Cerebellar nuclear complex (tissue), 1 donor: ENCODE measurements at regions not wholly inside any gene's neighbourhood (a gene's known extent, or its start where the extent isn't known, plus 50 kb on each side); places are given as distances from the start of the nearest gene placed in this dataset.

Experiments used
- DNase-seq, 2 experiments: peaks; one replicate each; lab custom pipeline; 2025; lab: John Stamatoyannopoulos, UW

DNA sequence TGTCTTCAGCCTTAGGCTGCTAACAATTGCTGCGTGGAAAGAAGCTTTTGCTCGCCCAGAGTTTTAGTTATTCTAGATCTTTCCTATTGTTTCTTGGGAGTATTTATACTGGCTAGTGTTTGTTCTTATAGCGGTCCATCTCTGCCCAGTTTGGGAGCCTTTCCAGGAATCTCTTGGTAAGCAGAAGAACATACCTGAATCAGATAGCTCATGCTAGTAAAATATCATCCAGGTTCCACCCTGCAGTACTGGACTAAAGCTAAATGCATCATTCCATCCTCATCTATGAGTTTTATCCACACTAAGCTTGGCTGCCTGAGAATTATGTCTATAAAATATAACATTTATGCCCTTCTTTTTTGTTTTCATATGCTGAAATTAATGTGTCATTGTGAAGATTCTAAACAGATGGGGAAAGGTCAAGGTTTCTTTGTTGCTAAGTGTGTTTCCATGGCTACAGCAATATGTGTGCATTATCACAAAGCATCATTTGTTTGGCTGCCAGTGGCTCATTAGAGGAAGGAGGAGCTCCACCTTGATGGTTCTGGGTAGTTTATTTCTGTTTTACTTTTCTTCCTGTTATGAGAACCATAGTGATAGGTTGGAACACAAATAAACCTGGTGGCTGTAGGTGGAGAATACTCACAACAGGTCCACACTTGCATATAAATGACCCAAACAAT lies 182.8 kb downstream of the PIK3C3 start:
- DNase-seq, result peak in 1 of 2 experiments; percentile 57

DNA sequence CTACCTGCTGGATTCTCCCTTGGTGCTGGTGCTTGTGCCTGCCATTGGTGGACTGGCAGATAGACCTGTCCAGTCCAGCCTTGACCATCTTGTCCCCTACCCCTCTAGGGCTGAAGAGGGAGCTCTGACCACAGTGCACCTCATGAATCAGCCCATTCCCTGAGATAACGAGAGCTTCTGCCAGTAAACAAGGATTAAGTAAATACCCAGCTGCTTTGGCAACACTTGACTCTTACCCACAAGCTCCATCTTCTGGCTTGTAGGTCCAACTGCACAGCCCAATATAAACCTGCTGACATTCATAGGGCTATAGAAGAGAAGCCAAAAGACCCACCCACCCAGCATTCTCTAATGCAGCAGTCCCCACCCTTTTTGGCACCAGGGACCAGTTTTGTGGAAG lies 186.4 kb downstream of the PIK3C3 start:
- DNase-seq, result no peak

DNA sequence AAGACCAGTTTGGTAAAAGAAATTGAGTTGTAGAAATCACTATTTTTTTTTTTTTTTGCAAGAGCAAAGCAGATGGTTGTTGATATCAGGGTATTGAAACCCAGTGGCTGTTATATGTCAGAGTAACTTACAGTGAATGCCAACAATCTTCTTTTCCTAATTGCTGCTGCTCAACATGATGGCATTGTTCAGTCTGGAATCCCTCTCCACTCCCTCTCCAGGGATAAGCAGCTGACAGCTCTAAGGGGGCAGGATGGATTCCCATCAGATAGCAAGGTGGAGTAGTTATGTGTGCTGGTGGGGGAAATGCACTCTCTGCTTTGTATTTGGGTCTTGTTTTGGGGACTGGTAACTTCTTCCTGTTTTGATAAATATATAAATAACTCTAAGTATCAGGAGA lies 200.0 kb downstream of the PIK3C3 start:
- no peak for DNase-seq

DNA sequence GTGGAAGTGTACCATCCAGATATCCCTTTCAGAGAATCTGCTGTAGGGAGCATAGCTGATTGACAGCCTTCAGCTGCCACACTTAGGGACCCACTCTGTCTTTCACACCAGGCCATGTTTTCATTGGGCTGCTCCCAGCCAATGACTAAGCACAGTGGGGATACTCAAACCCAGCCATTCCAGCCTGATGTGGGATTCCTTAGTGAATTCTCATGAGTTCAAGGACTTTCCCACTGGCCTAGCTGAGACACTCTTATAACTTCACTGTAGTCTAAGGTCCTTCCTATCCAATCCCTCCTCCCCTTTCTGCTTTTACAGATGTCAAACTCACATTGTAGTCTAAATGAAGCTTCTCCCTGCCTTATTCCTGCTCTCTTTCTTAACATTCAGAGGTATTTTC lies 201.2 kb downstream of the PIK3C3 start:
- DNase-seq, result no peak

DNA sequence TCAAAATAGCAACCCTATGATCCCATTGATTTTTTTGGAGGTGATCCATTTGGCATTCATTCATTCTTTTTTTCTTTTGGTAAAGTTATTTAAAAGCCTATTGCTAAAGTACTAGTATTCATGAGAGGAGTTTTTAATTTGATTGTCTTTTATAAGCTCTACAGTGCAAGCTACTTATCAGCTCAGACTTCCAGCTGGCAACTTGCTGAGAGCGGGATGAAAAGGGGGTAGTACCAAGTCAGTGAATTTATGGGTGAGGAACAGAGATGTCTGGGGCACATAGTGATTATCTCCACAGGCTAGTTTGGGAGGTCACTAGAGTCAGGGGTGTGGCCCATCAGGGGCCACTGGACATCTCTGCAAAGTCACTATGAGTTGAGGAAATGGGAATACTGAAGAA lies 202.4 kb downstream of the PIK3C3 start:
- peak; percentile 17 to 94 for DNase-seq

DNA sequence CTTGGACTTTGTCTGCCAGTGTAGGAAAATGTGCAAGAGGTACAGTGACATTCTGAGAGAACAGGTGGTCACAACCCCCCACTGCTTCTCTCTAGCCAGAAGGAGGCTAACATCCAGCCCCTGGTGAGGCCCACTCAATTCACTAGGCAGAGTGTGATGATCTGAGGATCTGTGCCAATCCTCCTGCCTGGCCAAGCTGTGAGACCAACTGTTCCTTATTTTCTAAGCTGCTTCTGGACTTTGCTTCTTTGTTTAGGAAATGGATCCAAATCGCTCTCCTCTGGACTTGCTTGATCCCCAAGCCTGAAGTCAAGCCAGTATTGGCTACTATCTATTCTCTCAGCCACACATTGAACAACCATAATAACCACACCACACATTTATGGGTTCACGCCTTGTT lies 202.8 kb downstream of the PIK3C3 start:
- peak; percentile 86 to 98 for DNase-seq

DNA sequence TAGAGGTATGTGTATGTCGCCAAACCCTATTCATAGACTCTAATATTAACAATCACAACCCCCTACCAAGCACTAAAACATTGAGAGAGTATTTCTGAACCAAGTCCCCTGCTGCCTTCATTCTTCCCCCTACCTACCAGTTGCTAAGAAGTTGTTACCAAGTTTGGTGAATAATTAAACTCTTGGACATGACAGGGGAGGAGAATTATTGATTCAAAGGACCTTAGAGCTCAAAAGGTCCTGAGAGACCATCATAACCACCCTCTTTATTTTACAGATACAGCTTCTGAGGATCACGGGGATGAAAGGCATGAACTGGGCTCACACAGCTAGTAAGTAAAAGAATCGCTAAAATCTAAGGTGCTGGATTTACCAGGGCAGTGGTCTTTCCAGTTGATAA lies 204.1 kb downstream of the PIK3C3 start:
- no peak for DNase-seq

DNA sequence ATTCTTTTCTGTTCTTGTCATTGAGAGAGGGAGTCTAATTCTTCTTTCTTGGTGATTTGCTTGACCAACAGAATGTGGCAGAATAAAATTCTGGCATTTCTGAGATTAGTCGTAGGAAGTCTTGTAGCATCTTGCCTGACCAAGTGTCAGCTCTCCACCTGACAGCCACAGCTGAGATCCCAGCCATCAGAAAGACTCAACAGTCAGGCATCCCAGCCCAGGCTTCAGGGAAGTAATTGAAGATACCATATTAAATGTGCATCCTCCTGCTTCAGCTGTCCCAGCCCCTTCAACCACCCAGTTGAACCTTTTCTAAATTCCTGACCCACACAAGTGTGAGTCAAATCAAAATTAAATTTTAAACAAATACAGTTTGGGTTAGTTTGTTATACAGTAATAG lies 208.3 kb downstream of the PIK3C3 start:
- no peak for DNase-seq

DNA sequence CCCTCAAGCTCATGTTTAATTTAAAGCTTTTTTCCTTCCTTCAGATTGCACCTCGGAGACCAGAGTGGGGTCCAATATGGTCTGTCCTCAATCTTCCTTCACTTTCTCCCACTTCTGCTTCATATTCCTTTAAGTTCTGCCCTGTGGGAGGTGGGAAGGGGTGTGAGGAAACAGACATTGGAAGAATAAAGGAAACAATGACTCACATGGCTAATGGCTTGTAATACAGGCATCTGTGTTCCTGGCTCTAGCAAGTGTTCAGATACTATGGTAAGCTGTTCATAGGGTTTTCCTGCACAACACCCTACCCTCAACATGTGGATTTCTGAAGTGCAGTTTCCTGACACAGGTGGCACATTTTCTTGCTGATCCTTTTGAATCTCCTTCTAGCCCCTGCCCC lies 209.5 kb downstream of the PIK3C3 start:
- no peak for DNase-seq

DNA sequence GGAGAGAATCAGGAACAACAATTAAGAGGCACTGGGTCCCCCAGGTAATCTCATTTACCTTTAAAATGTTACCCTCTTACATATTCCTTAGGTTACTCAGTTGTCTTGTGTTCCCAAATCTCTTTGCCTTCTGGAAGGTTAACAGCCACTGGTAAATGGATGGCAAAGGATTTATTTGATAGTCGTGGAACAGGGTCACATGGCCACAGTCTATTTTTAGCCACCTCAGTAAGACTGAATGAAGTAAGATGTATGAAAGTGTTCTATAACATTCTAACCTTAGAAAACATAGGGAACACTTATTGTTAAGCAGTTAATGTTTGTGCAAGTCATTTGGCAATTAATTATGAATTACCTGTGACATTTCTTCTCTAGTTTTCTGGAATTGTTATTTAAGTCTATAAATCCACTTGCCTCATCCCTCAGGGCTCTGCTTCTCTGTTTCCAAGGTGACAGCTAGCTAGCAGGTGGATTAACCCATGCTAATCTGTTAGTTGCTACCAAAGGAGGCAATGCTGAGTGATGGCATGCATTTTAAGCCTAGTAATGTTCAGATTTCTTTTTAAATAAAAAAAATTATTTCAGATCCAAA lies 211.0 kb downstream of the PIK3C3 start:
- no peak for DNase-seq

DNA sequence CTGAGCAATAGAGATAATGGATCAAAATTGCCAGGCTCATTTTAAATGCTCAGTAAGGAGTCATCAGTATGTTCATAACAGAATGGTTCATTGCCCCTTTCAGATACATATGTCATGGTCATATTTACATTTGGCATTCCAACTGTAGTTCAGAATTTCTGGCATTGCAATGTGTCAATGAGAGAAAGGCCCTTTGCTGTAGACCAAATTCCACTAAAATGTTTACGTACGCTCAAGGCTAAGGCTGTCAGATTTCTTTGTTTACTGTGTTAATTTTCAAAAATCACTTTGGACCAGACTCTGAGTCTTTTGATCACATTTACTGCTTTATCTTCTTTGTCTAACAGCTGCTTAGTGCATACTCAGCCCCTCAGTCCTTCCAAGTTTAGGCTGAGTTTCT lies 213.5 kb downstream of the PIK3C3 start:
- no peak for DNase-seq

DNA sequence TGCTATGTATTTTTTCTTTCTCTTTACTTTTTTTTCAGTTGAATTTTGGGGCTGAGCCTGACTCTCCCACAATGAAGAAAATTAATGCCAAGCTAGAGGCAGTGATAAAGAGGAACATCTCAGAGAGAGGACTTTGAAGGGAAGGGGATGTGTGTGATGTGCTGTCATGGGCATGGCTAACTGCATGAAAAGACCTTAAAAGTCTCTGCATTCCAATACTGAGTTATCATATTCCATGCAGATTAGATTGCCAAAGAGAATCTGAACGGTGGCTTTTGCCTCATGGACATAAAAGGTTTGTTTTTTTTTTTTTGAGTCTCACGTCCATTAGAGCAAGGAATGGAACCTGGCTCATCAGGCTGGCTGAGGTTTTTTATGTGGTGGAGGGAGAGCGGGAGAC lies 213.9 kb downstream of the PIK3C3 start:
- no peak for DNase-seq

DNA sequence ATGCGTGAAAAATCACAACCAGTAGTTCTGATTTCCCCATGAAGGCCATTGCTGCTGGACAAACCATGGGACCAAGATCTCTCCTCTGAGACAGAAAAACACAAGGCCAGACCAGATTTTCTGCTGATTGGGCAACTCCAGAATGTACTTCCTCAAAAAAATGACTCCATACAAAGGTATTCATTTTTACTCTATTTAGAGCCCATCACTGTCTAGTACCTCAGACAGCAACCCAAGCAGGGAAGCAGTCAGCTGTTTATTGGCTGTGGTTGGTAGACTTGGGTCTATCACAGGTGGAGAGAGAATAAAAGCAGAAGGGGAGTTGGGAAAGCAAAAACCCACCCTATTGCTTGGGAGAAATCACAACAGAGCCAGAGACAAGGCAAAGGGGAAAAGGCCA lies 219.9 kb downstream of the PIK3C3 start:
- no peak for DNase-seq

DNA sequence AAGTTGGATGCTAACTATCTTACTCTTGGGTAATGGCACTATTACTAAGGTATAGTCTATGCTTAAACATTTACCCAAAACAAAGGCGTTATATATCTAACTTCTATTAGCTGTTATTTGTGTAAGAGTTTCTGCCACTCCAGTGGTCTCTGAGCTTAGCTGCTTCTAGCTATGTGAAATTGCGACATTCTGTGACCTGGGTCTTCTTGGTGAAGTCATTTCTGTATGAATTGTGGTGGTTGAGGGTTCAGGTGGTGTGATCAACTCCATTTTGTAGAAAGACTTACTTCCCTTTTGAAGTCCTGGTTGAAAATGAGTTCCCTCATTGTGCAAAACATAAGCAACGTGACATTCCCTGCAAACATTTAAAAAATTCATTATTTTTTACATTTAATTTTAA lies 221.6 kb downstream of the PIK3C3 start:
- no peak for DNase-seq

DNA sequence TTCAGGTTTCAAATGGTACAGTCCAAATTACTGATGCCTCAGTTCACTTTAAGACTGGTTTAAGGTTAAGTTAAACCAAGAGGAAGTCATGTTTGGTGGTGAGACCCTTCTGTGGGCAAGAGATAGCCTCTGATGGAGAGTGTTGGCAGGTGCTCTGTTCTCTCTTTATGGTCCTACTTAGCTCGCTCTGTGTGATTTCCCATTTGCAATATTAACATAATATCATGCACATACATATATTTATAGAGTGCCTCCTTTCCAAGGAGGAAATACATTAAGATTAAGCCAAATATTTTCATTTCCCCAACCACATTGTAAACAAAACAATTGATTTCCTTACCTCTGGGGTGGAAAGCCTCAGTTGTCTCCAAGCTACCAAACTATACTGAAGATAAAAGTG lies 222.4 kb downstream of the PIK3C3 start:
- no peak for DNase-seq

DNA sequence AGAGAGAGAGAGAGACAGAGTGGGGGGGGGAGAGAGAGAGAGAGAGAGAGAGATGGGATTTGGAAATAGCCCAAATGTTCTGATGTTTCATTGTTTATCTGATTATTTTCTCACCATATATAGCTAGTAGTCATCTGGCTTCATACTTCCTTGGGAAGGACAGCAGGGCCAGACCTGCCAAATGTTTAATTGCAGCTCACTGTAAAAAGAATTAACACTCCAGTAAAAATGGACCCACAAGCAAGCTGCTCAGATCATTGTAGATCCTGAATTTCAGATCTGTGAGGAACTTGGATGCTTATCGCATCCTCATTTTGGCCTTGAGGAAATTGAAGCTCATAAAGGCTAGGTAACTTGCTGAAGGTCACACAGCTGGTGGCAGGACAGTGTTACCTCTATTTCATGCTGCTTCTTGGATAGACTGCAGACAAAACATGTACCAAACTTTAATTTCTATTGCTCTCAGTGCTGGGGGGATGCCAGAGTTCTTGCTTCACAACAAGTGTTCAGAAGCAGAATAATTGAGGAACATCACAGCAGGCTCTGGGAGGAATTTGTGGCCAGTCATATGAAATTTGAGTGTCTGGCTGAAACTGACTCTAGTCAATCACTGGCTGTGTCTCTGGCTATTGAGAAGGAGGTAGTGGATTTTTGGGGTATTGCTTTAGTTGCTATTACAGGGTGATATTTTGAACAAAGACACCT lies 223.5 kb downstream of the PIK3C3 start:
- DNase-seq, result peak in 1 of 2 experiments; percentile 40

DNA sequence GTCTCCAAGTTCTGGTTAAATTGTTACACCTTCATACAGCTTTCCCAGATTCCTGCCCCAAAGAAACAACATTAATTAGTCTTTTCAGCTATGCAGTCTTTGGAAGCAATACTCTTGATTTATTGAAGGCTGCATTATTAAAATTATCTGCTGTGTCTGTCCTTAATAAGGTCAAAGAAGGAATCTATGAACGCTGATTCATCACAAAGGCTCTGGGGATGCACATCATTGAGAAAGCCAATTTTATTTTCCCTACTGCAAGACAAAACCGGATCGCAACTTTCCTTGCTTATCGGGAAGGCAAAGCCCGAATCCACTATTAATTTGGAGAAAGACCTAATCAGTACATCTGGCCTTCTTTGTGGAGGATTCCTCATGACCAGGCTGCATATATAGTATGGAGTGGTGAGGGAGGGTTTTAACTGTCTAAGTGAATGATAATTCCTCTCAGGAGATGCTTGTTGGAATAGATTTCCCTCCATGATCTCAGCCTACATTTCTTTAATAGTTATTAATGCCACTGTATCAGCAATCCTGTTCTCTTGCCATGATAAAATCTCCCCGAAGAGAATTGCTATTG lies 224.6 kb downstream of the PIK3C3 start:
- no peak for DNase-seq

DNA sequence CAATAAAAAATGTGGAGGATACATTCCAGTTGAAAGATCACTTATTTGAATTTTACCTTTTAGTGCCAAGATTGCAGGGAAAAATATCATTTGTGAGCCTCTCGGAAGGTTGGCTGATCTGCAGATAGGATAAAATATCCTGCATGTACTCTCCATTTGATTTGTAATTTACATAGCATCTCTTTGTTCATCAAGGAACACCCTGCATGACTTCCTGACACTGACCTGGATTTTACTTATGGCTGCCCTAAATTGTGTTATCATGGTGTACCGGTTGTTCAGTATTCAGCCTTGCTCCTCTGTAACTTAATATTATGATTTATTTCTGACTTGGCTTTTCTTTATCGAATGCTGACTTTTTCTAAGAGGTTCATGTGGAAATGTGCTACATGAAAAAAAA lies 226.4 kb downstream of the PIK3C3 start:
- DNase-seq, result no peak

DNA sequence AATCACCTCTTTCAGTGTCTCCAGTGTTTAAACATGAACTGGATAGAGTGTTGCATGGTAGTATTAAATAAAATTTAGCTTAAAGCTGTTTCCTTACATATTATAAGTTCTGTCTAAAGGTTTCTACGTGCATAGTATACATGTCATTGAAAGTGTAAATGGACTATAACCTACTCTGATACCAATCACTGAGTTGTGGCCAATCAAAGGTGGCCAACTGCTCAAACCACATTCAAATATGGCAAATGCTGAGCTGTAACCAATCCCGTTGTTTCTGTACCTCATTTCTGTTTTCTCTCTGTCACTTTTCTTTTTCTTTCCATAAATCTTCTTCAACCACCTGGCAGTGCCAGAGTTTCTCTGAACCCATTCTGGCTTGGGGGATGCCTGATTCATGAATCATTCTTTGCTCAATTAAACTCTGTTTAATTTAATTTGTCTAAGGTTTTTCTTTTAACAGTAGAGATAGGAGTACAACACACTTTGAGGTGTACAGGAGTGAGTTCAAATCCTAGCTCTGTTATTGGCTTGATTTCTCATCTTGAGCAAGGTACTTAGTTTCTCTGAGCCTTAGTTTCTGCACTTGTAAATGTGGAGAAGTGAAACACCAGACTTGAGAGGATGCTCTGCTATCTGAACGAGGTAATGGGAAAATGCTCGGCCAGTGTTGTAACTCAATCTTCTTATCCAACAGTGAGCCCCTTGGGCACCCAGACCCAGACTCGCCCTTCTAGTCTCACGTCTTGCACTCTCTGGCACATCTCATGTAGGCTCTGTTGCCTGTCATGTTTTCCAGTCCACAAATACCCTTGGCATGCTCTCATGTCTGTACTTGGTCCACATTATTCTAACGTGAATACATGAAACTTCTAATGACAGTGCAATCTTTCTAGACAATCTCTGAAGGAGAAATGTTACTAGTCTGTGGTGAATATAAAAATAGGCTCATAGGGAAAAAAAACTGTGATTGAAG lies 228.0 kb downstream of the PIK3C3 start:
- DNase-seq, result no peak

DNA sequence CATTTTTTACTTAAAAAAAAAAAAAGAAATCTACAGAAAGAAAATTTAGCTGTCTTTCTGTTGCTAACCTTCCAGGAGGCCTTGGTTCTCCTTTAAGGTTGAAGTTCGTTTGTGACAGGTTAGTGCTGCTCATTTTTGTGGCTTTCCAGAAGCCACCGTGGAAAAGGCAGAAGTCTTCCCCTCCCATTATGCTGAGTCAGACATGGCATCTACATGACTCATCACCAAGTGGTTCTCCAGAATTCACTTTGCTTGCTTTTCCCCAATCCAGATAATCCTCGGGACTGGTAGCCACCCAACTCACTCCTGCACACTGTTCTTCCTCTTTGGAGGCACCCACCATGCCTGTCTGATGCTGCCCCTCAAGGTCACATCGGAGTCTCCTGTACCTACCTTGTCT lies 228.7 kb downstream of the PIK3C3 start:
- no peak for DNase-seq

DNA sequence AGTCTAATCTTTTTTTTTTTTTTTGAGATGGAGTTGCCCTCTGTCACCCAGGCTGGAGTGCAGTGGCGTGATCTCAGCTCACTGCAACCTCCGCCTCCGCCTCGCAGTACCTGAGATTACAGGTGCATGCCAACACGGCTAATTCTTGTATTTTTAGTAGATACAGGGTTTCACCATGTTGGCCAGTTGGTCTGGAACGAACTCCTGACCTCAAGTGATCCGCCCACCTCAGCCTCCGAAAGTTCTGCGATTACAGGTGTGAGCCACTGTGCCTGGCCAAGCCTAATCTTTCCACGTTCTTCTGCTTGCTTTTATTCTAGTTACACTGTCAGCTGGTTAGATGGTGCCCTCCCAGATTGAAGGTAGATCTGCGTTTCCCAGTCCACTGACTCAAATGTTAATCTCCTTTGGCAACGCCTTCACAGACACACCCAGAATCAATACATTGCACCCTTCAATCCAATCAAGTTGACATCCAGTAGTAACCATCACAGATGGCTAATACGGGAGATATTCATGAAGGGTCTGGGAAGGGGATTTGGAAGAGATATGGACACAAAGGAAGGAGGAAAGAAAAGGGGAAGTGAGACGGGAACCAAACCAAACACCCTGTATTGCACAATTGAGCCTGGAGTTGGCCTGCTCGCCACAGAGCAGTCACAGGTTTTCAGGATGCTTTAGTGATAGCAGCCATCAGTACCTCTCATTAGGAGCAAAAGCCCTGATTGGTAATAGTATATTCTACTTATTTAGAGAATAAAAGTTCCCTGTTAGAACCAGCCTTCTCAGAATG lies 229.8 kb downstream of the PIK3C3 start:
- DNase-seq, result no peak
